Chondrocyte (in vitro differentiated cells): ENCODE measurements at regions not wholly inside any gene's neighbourhood (a gene's known extent, or its start where the extent isn't known, plus 50 kb on each side); places are given as distances from the start of the nearest gene placed in this dataset.
"Not testable (repeated sequence)": the region's sequence is repeated elsewhere in the genome, so short reads cannot be mapped to it uniquely, and the experiment has no call there.

Source experiments
- DNase-seq: peaks from one replicate; pipeline ENCODE4 v3.0.0; 2021; ENCODE audit warnings: mixed read lengths, low spot score
- H3K27ac Mint-ChIP-seq: one replicate; pipeline ENCODE4 v1.8.0; 2021; ENCODE audit warnings: mild to moderate bottlenecking, moderate library complexity, mixed read lengths; ENCODE audit not compliant: unreplicated experiment
- H3K27me3 Mint-ChIP-seq: 2 replicates; pipeline ENCODE4 v1.8.0; 2021; ENCODE audit warnings: low read depth, mixed read lengths
- H3K36me3 Mint-ChIP-seq: 2 replicates; pipeline ENCODE4 v1.8.0; 2021; ENCODE audit warnings: low read depth, mixed read lengths
- H3K4me1 Mint-ChIP-seq: 2 replicates; pipeline ENCODE4 v1.8.0; 2021; ENCODE audit warnings: low read depth, mild to moderate bottlenecking, mixed read lengths
- H3K4me3 Mint-ChIP-seq: one replicate; pipeline ENCODE4 v1.8.0; 2021; ENCODE audit warnings: mild to moderate bottlenecking, moderate library complexity, mixed read lengths; ENCODE audit not compliant: unreplicated experiment
- H3K9me3 Mint-ChIP-seq: 2 replicates; pipeline ENCODE4 v1.8.0; 2021; ENCODE audit warnings: low read depth, mixed read lengths
- CTCF ChIP-seq: fragments of 200-600 bp; sonication (generic); IDR thresholded peaks from 2 replicates; pipeline ENCODE4 v1.5.0; 2021; ENCODE audit warnings: antibody characterized with exemption, mild to moderate bottlenecking, moderate library complexity

DNA sequence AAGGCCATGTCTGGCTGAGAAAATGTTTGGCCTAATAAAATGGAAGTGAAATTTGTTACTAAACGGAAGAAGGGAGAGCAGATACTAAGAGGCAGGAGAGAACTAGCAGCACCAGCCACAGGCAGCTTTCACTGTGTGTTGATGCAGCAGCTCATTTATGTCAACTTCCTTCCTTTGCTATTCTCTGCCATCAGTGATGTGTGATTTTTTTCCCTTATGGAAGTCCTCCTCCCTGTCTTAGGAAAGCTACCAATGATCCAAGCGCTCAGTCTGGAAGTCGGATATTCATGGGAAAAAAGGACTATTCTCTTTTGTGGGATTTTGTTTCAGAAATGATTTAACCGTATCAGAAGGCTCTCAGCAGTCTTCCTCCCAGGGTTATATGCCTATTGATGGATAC lies 1629.2 kb downstream of the CDH8 start:
- H3K9me3 Mint-ChIP-seq = no peaks in the 10 kb centered on the region

DNA sequence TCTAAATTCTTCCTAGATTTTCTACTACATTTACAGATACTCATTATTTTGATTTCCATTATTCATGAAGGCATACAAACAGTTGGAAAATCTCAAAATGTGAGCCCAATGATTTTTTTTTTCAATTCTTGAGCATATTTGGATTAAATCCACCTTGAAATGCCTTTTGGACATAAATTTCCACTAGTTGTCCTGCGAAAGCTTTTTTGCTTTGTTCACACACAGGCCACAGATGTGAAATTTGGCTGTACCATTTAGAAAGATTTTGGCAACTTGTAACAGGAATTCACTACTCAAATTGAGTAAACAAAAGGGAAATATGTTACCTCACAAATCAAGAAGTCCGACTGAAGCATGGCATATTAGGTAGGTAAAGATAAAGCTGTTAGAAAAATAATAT lies 1631.0 kb downstream of the CDH8 start:
- TF ChIP-seq CTCF = no peak
- no peaks in the 10 kb centered on the region for H3K9me3 Mint-ChIP-seq

More for the DNA sequence above, 1629.2 kb downstream of the CDH8 start:
- TF ChIP-seq CTCF = no peak
- Mint-ChIP-seq H3K36me3 (no peaks in the 10 kb centered on the region), H3K4me1 (no peaks in the 10 kb centered on the region), H3K4me3 (no peak overlapping the region), H3K27me3 (peaks cover 3% of the 10 kb centered on the region), H3K27ac (no peak overlapping the region)
- DNase-seq = no peak

DNA sequence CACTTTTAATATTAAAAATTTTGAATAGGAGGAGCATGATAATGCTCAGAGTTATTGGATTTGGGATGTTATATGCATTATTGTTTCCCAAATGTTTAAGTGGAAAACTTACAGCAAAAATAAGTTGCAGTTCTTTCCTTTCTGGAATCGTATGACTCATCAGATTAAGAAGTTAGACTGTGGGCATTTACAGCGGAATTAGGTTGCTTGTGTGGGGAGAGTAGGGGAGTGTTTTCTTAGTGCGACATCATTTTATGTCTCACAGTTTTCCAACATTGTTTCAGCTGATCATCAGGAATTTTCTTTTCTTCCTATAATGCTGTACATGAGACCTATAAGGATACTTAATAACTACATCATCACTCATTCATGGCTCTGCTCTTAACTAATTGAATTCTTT lies 1631.8 kb downstream of the CDH8 start:
- H3K4me1 Mint-ChIP-seq = no peaks in the 10 kb centered on the region
- TF ChIP-seq CTCF = no peak
- DNase-seq = no peak
- no peaks in the 10 kb centered on the region for H3K36me3 Mint-ChIP-seq
- H3K9me3 Mint-ChIP-seq = no peaks in the 10 kb centered on the region
- H3K27me3 Mint-ChIP-seq = peaks cover 3% of the 10 kb centered on the region
- H3K27ac Mint-ChIP-seq = no peak overlapping the region
- no peak overlapping the region for H3K4me3 Mint-ChIP-seq

More for the DNA sequence above, 1631.0 kb downstream of the CDH8 start:
- no peaks in the 10 kb centered on the region for H3K4me1 Mint-ChIP-seq
- H3K27me3 Mint-ChIP-seq = peaks cover 3% of the 10 kb centered on the region
- no peak for DNase-seq
- H3K4me3 Mint-ChIP-seq = no peak overlapping the region
- H3K27ac Mint-ChIP-seq = no peak overlapping the region
- no peaks in the 10 kb centered on the region for H3K36me3 Mint-ChIP-seq

GRCh38 chr16:60402941-60403340 lies 1633.3 kb downstream of the CDH8 start:
- H3K9me3 Mint-ChIP-seq, H3K4me1 Mint-ChIP-seq, DNase-seq, H3K36me3 Mint-ChIP-seq, H3K27ac Mint-ChIP-seq, H3K27me3 Mint-ChIP-seq, H3K4me3 Mint-ChIP-seq: not testable (repeated sequence)

GRCh38 chr16:60392380-60392779 lies 1643.9 kb downstream of the CDH8 start:
- Mint-ChIP-seq H3K27ac (no peak overlapping the region), H3K36me3 (no peaks in the 10 kb centered on the region), H3K4me3 (no peak overlapping the region), H3K4me1 (no peaks in the 10 kb centered on the region), H3K27me3 (peaks cover 5% of the 10 kb centered on the region), H3K9me3 (no peaks in the 10 kb centered on the region)
- TF ChIP-seq CTCF = no peak
- DNase-seq = no peak

- H3K36me3 Mint-ChIP-seq = no peaks in the 10 kb centered on the region
- H3K9me3 Mint-ChIP-seq = no peaks in the 10 kb centered on the region
- no peak overlapping the region for H3K27ac Mint-ChIP-seq
- TF ChIP-seq CTCF = no peak
- H3K4me1 Mint-ChIP-seq = no peaks in the 10 kb centered on the region
- DNase-seq = no peak
- H3K4me3 Mint-ChIP-seq = no peak overlapping the region
- H3K27me3 Mint-ChIP-seq = peaks cover 4% of the 10 kb centered on the region
These were observed 1637.5 kb upstream of the GOT2 start for GRCh38 chr16:60371591-60371990.
